ENCODE measurements at regions not wholly inside any gene's neighbourhood (a gene's known extent, or its start where the extent isn't known, plus 50 kb on each side); places are given as distances from the start of the nearest gene placed in this dataset.

DNA sequence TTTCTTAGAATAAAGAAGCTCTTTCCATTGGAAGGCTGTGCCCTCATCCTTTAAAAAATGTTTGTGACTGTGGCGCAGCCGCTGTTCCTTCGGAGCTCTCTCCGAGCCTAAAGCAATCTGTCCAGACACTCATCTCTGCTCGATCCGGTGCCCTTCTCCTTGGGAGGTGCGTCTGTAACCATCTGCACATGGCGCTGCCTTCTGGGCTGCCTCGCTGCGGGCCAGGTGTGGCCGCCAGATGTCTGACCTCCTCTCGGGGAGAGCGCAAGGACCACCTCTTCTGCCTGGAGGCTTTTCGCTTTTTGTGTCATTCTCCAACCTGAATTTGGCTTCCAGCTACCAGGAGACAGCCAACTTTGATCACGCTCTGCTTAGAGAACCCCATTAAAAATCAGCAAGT, 153.4 kb upstream of the PTCH1 start:
- DNase-seq (ENCODE audit: low read depth): no peak

- DNase-seq (ENCODE audit: low read depth): no peak
Observed at GRCh38 chr9:95669253-95669652, 152.5 kb upstream of the PTCH1 start.

GRCh38 chr9:95667789-95668188, 151.0 kb upstream of the PTCH1 start:
- DNase-seq (ENCODE audit: low read depth): no peak

GRCh38 chr9:95666785-95667155, 150.0 kb upstream of the PTCH1 start:
- no peak for DNase-seq (ENCODE audit: low read depth)

- no peak for DNase-seq (ENCODE audit: low read depth)
Observed at GRCh38 chr9:95666096-95666784, 149.5 kb upstream of the PTCH1 start.

DNA sequence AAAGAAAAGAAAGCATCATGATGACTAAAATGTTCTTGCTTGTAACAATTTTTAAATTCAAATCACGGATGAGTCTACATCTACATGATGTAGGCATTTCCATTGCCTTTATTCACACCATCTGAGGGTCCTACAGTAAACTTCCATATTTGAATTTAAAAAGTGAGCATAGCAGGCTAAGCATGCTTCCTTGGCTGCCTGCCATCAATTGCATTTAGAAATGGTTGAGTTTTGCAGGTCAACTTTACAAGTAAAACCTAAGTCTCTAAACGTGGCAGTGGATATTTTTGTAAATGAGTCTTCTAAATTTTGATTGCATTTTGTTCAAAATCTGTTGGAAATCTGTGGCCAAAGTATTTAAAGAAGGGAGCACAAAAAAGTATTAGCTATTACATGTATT, 136.5 kb upstream of the PTCH1 start:
- no peak for DNase-seq (ENCODE audit: low read depth)

DNA sequence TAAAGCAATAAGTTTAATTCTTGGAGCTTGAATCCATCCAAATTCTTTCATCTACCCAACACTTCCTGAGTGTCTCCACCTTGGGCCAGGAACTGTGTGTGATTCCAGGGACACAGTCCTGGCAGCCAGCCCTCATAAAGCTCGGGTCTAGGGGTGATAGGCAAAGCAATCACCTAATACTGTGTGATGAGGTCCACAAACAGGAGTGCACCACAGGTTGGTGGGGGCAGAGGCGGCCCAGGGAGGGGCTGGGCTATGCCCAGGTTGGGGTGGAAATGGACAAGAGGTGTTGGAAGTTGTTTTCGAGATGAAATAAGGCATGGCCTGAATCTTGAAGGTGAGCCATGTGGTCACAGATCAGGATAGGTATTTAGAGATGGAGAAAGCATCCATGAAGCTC, 133.9 kb upstream of the PTCH1 start:
- DNase-seq (ENCODE audit: low read depth): no peak

DNA sequence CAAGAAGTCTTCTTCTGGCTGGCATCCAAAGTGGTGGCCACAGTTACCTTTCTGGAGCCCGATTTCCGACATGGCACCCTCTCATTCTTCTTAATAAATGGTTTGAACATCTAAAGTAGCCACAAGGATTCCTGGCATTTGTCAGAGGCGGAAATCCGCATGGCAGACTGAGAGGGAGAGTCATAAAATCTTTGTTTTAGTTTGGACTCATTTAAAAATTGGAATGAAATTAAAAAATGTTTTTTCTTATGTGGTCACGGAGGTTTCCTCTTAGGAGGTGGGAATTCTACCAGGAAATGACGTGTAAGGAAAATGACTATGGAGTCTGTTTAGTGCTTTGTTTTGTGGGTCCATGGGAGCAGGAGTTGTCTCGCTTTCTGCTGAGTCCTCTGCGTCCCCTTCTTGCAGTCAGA, 133.0 kb upstream of the PTCH1 start:
- no peak for DNase-seq (ENCODE audit: low read depth)

- no peak for DNase-seq (ENCODE audit: low read depth)
Observed at GRCh38 chr9:95648225-95648624, 131.5 kb upstream of the PTCH1 start.

- DNase-seq (ENCODE audit: low read depth): no peak
Observed at GRCh38 chr9:95645992-95646391, 129.2 kb upstream of the PTCH1 start.

- no peak for DNase-seq (ENCODE audit: low read depth)
Observed at GRCh38 chr9:95645579-95645978, 128.8 kb upstream of the PTCH1 start.

- no peak for DNase-seq (ENCODE audit: low read depth)
Observed at GRCh38 chr9:95644377-95644776, 127.6 kb upstream of the PTCH1 start.

DNA sequence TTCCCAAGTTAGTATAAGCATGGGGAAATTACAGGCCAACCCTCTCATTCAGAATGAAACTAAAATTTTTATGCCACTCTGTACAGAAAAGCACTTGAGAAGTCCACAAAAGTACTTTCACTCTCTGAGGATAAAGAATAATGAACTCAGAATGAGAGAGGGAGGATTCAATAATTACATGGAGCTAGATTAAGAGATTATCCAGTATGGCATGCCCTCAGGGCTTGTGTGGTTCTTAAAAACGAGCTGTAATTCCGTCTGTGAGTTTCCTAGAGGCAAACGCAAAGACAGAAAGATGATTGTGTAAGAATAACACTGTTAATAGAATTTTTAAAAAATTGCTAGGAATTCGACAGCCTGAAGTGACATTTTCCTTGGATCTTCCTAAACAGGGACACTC, 126.8 kb upstream of the PTCH1 start:
- DNase-seq (ENCODE audit: low read depth): no peak

- DNase-seq (ENCODE audit: low read depth): no peak
Observed at GRCh38 chr9:95642189-95642588, 125.4 kb upstream of the PTCH1 start.

DNA sequence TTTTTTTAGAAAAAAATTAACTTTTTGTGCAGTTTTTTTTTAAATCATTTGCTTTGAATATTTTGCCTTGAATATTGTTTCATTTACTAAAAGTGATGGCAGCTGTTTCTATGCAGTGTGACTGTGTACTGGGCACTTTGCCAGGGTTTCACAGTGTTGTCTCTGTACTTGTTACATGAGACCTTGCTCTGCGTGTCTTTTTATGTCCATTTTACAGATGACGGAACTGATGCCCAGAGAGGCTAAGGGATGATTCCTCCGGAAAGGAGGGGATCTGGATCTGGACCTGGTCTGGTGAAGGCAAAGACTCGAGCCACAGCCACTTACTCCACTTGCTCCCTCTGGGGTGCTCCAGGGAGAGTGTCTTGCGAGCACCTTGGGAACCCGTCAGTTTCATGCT, 124.8 kb upstream of the PTCH1 start:
- DNase-seq (ENCODE audit: low read depth): no peak

DNA sequence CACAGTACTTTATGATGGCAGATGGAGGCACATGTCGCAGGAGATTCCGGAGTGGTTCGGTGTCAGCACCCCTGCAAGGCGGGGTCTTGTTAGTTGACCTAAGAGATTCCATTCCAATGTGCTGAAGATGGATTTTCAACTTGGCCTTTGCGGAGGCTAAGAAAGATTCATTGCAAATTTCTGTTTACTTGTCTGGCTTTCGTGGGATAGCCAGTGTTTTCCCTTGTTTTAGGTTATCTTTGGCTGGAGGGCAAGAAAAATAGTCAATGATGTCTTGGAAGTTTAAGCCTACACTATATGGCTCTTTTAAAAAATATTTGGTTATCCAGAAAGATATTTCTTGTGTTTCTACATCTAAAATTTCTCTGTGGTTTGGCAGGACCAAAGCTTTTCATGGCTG, 123.6 kb upstream of the PTCH1 start:
- no peak for DNase-seq (ENCODE audit: low read depth)

DNA sequence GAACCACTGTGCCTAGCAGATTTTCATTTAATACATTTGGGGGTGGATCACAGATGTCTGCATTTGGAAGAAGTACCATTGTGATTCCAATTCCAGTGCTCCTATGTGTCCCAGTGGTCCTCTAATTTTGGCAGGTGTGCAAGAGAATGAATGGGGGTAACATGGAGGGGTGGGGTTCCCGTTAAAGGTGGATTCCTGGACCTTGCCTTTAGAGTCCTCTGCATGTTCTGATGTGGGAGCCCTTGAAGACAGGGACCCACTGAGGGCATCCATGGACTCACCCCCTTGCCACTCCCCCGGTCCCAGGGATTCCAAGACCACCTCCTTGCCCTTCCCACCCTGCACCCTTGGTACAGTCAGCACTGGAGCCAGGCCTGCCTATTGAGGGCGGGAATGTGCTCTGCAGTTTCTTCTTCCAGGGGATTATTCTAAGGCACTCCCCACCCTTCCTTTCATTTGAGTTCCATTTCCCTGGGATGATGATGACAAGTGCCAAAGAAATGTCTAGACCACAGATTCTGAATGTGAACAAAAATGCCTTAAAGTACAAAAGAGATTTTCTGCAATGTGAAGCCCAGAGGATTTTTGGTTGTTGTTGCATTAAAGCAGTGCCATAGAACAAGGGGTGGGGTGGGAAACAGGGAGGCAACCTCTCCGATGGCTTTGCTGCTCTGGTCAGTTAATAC, 119.4 kb upstream of the PTCH1 start:
- no peak for DNase-seq (ENCODE audit: low read depth)

GRCh38 chr9:95634536-95634935, 117.8 kb upstream of the PTCH1 start:
- no peak for DNase-seq (ENCODE audit: low read depth)

DNA sequence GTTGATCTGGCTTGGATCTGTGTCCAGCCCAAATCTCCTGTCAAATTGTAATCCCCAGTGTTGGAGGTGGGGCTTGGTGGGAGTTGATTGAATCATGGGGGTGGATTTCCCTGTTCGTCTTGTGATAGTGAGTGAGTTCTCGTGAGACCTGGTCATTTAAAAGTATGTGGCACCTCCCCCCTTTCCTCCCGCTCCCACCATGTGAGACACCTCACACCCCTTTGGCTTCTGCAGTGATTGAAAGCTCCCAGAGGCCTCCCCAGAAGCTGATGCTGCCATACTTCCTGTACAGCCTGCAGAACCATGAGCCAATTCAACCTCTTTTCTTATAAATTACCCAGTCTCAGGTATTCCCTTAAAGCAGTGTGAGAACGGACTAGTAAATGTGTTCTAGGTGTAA, 117.3 kb upstream of the PTCH1 start:
- no peak for DNase-seq (ENCODE audit: low read depth)

- no peak for DNase-seq (ENCODE audit: low read depth)
Observed at GRCh38 chr9:95629585-95629984, 112.8 kb upstream of the PTCH1 start.

DNA sequence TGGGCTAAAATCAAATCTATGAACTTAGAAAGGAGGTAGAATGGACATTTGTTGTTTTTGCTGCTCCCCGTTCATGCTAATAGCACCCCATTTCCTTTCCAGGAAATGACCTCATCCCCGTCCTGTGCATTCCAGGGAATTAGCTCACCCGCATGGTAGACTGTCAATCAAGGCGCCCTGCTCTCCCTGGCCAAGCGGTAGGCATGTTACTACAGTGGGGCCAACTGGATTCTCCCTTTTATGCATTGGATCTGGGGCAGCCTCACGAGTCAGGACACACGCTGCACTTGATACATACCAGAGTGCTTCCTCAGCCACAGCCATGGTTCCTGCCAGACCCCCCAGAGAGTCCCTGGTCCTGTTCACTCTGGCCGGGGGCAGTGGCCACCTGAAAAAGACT, 111.0 kb upstream of the PTCH1 start:
- DNase-seq (ENCODE audit: low read depth): no peak

- peak; percentile 23 for DNase-seq (ENCODE audit: low read depth)
Observed at GRCh38 chr9:95626885-95627558, 110.3 kb upstream of the PTCH1 start.

DNA sequence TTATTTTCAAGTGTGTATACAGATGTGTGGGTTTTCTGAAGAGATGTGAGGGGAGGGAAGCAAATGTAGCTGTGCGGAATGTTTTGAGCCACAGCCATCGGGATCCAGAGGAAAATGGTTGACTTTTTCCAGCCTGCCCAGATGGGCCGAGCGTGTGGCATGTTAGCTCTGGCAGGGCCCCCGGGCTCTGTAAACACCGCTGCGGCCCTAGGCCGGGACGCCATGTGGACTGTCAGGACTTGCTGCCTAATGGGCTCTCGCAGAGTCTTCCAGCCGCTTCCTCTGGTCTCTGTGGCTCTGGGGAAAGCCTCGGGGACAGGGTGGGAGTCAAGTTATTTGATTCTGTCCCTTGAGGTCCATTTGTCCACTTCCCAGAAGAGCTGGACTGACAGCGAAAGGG, 109.6 kb upstream of the PTCH1 start:
- no peak for DNase-seq (ENCODE audit: low read depth)

- DNase-seq (ENCODE audit: low read depth): no peak
Observed at GRCh38 chr9:95623640-95624039, 106.9 kb upstream of the PTCH1 start.

Measured in stimulated activated CD4-positive, alpha-beta T cell treated with anti-CD3 and anti-CD28 coated beads, Interleukin-2, amount 100 ng/mL, for 4 hours (primary cell).